Stimulated activated CD4-positive, alpha-beta T cell treated with anti-CD3 and anti-CD28 coated beads, Interleukin-2, amount 100 ng/mL, for 4 hours (primary cell): ENCODE measurements at regions not wholly inside any gene's neighbourhood (a gene's known extent, or its start where the extent isn't known, plus 50 kb on each side); places are given as distances from the start of the nearest gene placed in this dataset.
"Not testable (repeated sequence)": the region's sequence is repeated elsewhere in the genome, so short reads cannot be mapped to it uniquely, and the experiment has no call there.

Source experiments
- DNase-seq: peaks from one replicate; pipeline ENCODE4 v3.0.0-alpha.2; 2020; ENCODE audit warnings: low read depth

DNA sequence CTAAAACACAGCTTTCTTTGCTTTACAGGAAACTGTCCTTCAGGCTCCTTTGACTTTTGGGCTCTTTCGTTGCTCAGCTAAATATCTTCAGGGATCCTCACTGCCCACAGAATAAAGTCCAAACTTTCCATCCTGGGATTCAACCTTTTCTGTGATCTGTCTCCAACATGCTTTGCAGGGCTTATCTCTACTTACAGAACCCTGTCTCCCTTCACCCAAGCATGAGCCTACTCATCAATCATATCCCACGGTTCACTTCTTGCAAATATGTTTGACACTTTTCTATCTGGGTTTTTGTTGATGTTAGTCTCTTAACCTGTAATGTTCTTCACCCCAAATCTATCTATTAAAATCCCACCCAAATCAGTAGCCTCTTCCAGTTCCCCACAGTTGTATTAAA, 93.5 kb upstream of the ADRA1D start:
- no peak for DNase-seq

DNA sequence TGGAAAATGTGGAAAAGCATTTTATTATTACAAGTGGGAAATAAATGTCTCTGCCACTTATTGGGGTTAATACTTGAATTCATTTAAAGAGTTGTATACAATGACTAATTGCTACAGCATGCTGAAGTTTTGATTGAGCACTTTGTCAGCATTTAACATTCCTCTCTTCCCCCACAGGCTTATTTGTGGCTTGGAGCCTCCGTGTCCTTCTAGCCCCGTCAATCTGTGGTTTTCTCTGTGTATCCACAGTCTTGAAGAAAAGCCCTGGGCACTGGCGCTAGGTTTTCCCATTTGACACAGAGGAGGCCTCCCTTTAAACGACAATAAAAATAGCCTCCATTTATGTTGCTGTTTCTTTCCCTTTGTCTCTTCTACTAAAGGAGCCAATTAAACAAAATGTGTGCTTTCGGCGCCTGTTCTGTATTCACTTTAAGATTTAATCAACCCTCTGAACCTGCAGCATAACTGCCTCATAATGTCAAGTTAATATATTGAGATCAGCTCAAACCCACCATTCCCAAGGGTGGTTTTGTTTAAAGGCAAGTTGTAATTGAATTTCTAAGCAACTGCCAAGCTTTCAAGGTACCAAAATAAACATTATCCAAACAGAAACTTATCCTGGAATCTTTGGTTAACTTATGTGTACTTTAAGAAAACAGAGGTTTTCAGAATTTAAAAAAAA, 92.9 kb upstream of the ADRA1D start:
- no peak for DNase-seq

DNA sequence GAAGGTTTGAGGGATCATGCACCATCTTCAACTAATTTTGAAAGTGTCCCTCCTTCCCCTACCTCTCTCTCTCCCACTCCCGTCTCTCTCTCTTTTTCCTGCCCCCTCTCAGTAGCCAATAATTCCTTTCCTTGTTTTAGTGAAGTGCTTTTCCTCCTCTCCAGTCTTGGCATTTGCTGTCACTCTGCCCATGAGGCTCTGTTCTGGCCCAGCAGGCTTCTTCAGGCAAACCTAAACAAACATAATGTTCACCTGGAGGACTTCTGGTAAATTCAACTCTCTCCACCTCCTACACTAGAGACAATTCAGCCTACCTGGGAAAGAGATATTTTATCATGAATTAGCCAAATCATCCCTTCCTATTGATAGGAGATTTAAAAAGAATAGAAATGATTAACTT, 86.6 kb upstream of the ADRA1D start:
- DNase-seq: no peak

DNA sequence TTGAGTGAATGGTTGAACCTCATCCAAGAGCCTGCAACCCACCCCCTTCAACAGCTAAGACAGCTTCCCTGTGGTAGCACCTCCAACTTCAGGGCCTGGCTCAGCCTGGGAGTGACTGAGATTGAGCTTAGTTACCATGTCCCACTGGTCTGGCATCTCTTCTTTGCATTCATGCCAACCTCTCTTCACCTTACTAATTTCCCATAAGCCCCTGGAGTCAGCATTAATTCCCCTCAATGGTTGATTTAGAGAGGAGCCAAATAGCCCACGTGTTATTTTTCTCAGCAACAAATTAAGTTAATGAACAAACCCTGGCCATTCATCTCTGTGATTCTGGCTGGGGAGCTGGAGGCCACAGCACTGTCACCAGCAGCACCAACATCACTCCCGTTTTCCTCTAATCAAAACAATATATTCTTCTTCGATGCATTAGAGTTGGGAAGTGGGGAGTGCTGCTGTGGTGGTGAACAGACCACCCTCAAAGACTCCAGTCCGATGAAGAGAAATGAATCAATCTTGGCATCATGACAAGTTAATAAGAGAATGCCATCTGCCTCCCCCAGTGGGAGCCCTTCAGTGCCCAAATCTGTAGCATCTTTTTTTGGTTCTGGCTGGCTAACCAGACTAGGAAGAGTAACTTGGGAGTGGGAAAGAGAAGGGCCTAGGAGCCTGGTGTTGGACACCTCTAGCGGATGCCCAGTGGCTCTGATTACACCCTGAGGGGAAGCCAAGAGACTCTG, 83.2 kb upstream of the ADRA1D start:
- DNase-seq: no peak

DNA sequence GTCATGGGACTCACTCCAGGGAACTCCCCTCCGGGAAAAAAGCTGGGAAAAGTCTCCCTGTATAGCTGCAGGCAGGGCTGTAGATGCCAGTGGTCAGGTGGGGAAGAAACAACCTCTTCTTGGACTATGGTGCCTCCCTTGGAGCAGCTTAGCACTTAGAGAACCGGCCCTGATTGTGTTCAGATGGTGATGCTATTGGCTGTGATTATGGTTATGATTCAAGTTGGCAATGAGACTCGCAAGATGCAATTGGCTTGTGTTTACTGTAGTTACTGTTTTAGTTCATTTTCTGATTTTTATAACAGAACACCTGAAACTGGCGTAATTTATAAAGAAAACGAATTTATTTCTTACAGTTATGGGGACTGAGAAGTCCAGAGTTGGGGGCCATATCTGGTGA, 80.9 kb upstream of the ADRA1D start:
- no peak for DNase-seq

DNA sequence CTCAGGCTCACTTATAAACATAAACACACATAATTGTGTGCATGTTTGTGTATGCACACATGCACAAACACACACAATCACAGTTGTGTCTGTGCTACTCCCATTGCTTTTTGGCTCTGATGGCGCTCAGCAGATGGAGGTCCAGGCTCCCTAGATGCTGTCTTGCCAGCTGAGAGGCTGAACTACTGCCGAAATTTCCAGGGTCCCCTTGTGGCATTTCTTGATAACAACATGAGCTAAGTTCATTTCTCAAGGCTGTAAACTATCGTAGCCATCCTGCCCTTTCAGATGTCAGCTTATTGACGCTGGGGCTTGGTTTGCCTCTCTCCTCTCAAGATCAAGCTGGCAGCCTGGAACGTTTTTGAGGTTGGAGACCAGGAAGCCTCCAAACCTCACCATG, 80.1 kb upstream of the ADRA1D start:
- no peak for DNase-seq

DNA sequence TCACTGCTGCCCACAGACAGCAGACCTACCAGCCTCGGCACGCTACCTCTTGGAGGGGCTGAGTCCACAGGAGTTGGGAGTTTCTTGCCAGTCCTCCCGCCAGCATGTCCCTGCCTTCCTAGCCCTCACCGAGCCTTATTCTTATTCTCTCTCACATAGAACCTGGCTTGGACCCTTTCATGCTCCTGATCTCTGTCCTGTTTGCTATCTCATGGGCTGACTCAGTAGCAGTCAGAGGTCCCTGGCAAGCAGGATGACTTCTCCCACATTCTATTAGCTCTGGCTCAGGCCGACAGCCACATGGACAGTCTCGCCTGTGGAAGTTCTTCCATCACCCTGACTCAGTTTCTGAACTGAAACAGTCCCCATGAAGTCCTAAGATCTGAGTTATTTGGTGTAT, 79.5 kb upstream of the ADRA1D start:
- no peak for DNase-seq

DNA sequence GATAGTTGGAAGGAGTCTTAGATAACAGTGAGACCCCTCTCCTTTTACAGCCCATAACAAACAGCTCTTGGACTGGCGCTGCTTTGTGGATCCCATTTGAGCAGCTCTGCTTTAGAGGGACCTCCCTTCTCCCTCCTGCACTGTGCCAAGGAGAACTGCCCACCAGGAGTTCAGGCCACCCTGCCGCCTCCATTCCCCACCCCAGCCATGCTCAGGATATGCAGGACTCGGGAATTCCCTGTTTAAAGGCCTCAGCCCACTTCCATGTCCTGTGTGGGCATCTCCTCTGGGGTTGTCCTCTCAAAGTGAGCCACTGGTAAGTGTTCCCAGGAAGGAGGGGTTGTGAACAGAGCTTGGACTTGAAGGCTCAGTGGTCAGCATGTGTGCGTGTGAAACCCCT, 78.9 kb upstream of the ADRA1D start:
- no peak for DNase-seq

DNA sequence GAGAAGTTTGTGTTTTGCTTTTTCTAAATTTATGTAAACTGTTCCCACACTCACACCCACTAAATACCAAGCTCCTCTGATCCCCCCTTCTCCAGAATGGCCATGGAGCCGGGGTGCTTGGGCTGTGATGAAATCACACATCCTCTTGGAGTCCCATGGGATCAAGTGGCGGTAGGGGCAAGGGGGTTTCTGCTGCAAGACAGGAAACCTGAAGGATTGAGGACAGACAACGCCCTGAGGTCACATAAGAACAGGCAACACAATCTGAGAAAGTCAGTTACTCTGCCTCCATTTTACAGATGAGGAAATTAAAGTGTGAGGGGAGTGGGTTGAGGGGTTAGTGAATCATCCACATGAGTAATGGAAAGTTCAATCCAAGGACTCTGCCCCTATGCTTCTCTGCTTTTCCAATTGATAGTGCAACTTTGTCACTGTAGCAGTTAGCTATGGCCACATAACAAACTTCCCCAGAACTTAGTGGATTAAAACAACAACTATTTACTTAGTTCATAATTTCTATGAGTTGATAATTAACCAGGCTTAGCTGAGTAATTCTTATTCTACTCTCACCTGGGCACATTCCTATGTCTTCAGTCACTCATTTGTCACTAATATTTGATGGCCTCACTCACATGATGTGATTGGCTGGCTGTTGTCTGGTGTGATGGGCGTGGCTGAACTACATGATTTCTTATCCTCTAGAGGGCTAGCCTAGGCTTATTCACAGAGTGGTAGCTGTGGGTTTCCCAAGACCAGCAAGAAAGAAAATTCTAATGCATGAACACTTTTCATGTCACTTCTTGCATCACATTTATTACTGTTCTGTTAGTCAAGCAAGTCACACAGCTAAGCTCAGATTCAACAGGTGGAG, 77.3 kb upstream of the ADRA1D start:
- DNase-seq: no peak

DNA sequence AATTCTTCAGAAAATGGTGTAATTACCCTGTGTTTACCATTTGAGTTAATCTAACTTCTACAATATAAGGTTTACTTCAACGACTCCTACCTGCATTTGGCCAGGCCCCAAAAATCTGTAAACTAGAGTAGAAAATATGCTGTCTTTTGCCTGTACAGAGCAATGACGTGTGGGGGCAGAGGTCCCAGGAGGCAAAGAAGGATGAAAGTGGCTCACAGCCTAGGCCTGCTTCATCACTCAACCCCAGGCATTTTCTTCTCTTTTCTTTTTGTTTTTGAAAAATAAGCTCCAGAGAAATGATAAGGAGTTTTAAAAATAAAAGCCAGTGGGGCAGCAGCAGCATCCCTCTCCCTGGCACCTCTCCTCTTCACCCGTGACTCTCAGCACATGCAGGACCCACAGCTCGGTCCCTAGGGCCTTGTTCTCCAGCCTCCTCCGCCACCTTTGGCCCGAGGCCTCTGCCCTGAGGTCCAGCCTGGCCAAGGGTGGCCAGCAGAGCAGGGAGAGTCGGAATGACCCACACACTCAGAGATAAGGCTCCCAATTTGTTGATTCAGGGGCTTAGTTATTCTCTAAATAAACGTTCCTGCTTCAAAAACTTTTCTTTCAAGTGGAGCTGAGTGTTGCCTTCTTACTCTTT, 76.6 kb upstream of the ADRA1D start:
- no peak for DNase-seq

DNA sequence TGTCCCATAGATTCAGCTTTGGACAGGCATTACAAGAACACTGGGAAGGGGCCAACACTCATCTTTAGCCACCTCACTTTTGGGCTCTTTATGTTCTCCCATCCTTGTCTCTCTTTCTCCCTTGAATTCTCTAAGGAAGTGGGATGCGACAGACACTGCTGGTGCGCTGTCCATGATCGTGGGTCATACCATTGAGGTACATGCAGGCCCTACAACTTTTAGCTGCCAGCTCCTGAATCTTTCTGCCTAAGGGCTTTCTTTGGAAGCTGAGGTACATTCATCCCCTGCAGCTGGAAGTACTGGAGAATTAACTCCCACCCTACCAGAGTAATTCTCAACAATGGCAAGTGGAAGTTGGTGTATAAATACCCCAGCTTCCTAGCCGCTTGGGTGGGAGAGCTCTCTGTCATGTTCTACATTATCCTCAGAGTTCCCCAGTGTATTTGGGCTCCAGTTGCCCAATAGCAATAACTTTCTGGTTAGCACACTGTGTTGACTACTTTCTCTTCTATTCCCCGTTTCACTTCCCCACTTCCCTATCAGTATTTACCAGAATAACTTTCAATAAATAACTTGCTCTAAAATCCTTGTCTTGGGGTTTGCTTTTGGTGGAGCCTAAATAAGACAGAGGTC, 75.6 kb upstream of the ADRA1D start:
- no peak for DNase-seq

DNA sequence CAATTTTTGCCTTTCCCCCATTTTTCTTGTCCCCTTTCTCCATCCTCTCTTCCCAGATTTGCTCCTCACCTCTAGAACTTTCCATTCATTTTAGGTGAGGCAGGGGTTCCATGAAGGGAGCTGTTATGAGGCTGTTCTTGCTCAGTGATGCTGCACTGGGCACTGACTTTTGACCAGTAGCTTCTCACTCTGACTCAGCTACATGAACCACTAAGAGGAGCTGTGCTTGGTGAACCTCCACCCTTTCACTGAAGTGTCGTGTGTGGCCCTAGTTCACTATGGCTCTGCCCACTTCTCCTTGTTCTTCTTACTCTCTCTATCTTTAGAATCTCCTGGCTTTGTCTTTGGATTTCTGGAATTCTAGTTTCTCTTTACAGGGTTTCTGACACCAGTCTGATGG, 73.4 kb upstream of the ADRA1D start:
- no peak for DNase-seq

DNA sequence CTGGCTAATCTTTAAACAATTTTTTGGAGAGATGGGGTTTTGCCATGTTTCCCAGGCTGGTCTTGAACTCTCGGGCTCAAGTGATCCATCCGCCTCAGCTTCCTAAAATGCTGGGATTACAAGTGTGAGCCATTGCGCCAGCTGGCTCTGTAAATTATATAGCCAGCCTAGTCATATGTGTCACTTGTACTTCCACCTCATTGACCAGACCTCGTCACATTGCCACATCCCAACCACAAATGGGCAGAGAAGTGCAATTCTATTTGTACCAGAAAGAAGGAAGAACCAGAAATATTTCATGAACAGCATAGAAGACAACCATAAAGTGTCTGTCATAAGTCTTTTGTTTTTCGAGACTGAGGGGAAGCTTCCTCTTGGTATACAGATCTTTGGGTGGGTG, 71.2 kb upstream of the ADRA1D start:
- DNase-seq: no peak

DNA sequence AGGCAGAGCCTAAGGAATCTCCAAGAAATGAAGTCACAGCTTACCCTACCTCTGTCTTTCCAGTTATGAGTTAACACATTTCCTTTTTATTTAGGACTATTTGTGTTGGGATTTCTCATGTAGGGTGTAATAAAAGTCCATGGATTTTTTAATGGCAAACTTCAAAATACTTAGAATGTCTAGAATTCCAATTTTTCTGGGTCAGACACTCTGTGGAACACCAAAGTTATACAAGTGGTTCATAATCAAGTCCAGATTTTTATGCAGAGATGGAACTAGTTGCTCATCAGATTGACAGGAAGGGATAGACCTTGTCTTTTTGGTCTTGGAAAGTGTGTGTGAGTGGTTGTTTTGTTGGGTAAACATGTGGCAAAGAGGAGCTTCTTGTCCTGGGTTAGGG, 69.8 kb upstream of the ADRA1D start:
- no peak for DNase-seq

DNA sequence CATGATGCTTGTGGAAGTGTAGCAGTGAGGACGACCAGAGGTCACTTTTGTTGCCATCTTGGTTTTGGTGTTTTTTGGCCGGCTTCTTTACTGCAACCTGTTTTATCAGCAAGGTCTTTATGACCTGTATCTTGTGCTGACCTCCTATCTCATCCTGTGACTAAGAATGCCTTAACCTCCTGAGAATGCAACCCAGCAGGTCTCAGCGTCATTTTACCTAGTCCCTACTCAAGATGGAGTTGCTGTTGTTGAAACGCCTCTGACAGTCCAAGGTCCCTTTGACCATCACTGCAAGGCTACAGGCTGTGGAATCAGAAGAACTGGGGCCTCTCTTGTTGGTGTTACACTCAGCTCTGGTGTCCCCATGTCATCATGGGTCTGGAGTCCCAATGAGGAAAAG, 61.5 kb upstream of the ADRA1D start:
- DNase-seq: not testable (repeated sequence)

DNA sequence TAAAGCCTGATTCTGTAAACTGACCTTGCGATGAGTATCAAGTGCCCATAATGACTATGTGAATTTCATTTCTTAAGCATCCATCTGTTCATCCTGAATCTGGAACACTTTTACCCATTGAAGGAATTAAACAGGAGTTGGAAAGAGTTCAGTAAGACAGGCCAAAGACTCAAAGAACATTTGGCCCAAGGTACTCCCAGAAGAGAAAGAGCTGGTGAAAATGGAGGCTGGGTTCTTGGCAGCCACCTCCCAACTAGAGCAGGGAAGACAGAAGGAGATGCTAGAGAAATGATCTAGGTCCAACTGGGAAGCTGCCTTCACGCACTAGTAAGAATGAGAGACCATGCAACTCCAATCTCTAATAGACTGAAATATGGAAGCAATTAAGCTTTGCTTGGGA, 57.1 kb upstream of the ADRA1D start:
- no peak for DNase-seq

DNA sequence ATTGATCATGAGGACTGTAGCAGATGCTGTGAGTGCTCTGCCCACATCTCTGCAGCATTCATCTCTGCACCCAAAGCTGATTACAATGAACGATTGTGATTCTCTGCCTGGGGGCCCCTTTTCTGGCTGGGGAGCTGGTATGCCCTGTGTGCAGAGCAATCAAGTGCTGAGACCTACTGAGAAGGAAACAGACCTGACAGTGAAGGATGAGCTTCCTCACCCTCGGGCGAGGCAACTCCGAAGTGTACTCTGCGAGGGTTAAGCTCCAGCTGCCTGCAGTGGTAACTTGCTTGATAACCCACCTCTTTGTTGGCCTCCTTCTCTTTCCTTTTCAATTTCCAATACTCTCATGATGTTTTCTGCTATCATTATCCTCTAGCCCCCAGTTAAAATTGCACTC, 56.0 kb upstream of the ADRA1D start:
- no peak for DNase-seq

DNA sequence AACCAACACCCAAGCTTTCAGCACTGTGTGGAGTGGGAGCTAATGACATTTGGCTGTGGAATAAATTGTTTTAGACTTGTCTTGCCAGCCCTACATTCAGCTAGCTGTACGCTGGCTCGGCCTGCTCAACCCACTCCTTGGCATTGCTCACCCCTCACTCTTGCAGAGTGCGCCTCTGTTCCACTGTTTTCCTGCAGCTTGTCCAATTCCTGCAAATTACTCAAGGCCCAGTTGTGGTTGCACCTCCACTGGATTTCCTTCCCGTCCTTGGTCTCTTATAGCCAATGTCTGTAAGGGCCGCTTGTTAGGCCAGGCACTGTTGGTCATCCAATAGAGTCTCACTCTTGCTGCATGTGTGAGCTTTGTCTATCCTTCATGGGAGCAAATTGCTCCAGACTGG, 55.5 kb upstream of the ADRA1D start:
- no peak for DNase-seq

DNA sequence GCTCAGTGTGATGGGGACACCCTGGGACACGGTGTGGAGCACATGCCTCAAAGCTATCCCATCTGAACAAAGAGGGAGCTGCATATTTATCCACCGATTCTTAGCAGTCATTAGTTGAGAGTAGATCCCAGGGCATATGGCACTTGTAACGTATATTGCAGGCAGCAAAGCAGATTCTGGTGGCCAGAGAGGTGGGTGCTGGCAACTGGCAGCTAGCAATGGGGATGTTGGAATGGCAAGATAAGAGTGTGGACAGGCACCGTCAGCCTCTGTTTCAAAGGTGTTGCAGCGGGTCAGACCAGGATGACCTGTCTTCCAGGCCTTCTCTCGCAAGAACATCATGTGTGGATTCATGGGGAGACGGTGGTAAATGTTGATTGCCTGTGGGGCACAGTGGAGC, 54.0 kb upstream of the ADRA1D start:
- DNase-seq: no peak

DNA sequence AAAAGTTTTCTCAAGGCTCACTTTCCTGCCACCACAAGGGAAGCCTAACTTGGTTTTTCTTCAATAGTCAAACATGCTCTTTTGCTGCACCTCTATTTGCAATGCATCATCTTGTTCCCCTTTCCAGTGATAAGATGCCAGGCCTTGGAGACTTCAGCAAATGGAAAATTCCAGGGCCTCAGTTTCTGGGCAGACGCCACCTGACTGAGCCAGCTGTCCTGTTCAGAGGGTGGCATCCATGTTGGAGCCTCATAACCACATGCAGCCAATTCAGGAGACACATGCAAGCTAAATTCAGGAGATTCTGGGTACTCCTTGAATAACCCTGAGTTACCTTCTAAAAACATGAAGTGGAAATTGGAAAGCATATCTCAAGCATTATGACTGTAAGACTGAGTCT, 51.8 kb upstream of the ADRA1D start:
- no peak for DNase-seq

DNA sequence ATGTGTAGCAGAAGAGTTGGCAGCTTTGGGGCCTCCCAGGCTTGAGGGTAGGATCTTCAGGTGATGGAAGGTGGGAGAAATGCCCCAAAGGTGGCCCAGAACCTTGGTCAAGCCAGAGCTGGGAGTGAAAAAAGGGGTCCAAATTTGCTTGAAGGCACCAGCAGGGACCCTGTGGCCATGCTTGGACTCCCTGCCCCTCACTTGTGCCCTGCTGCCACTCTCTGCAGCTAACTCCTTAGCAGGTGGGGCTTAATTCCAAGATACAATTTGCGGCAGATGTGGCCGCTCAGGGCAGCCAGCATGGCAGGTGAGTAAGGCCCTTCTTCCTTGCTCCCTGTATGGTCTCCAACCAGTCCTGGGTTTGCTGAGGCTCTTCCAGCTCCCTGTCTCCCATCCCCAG, 51.3 kb upstream of the ADRA1D start:
- no peak for DNase-seq

DNA sequence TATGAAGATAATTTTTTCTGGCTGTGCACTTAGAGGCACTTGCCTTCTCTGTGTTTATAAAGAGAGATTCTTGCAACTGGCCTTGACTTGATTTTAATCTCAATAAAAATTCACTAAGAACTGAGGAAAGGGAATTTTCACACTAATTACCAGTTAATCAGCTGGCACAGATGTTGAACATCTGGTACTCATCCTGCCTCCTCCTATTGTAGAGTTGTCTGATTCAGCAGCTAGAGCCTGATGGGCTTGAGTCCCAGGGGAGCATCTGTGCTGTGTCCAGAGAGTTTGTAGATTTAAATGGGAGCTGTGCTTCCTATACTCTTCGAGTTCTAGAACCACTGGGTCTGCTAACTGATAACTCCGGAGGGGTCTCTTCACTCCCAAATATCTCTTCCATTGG, 50.7 kb upstream of the ADRA1D start:
- DNase-seq: no peak
